ENCODE measurements at regions not wholly inside any gene's neighbourhood (a gene's known extent, or its start where the extent isn't known, plus 50 kb on each side); places are given as distances from the start of the nearest gene placed in this dataset.
"Not testable (repeated sequence)": the region's sequence is repeated elsewhere in the genome, so short reads cannot be mapped to it uniquely, and the experiment has no call there.

DNA sequence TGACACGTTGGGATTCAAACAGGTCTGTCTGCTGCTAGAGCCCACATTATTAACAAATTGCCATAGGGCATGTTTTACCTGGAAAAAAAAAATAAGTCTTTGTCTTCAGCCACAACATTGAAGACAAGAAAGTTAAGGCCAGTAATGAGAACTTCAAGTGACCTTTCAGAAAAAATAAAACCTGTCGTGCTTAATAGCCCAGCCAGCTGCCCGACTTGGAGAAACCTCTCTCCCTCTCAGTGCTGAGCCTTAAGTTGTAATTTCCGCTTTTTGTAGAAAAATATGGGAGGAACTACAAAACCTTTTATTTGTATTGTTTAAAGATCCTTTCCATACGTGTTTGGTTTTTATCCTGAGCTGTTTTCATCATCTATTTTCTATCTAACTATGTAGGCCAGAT is 454.3 kb upstream of the SLITRK6 start:
- DNase-seq (ENCODE audit: missing footprints); intact Hi-C loops (cut with DNase I); ATAC-seq: not testable (repeated sequence)

DNA sequence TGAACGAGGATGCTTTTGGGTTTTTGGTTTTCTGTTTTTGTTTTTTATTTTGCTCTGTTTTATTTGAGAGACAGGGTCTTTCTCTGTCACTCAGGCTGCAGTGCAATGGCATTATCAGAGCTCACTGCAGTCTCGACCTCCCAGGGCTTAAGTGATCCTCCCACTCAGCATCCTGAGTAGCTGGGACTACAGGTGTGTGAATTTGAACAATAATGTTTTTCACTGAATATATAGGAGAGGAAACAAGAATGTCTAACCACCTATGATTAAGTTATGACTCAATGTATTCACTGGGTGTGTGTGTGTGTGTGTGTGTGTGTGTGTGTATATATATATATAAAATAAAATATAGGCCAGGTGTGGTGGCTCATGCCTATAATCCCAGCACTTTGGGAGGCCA is 456.6 kb upstream of the SLITRK6 start:
- intact Hi-C loops (cut with DNase I); DNase-seq (ENCODE audit: missing footprints); ATAC-seq: not testable (repeated sequence)

DNA sequence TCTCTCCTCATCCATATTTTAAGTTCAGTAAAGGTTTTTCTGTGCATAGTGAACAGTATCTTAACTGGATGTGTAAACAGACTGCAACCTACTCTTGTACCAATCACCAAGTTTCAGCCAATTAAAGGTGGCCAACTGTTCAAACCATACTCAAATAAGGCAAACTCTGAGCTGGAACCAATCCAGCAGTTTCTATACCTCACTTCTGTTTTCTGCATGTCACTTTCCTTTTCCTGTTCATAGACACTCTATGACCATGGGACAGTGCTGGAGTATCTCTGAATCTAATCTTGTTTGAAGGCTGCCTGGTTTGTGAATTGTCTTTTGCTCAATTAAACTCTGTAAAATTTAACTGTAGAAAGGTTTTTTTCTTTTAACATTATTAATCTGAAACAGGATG is 470.3 kb upstream of the SLITRK6 start:
- intact Hi-C loops (cut with DNase I): no loop called here
- DNase-seq (ENCODE audit: missing footprints) (no peak), ATAC-seq (no peak)

DNA sequence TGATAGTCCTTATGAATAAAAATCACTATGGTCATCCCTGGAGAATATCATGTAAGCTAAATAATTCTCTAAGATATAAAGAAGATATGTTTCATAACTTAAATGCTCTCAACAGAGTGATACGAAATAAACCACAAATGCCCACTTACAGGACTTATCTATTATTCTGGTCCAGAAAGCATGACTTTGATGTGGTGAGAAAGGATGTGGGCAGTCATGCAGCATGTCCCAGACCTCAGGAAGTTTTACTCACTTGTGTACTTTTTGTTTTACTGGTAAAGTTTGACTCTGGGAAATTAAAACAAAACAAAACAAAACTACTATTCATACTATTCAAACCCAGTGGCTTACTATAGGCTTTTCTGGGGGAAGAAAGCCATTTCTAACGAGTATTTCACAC is 483.2 kb upstream of the SLITRK6 start:
- DNase-seq (ENCODE audit: missing footprints) (no peak), ATAC-seq (no peak)
- intact Hi-C loops (cut with DNase I): no loop called here

DNA sequence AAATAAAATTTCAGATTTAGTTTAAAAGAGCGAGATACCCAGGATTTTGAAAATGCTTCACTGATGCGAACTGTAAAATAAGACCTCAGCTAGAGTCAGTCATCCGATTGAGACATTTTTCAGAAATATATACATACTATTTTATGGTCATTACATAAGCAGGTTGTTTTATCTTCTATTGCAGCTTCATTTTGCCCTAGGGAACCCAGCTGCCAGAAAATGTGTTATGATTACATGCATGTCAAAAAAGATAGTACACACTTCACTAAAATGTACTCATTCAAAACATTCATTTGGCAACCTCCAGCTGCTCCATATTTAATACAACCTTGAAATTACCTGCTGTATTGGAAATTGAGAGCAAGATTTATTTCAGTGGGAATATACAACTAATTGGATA is 483.8 kb upstream of the SLITRK6 start:
- DNase-seq (ENCODE audit: missing footprints): no peak
- ATAC-seq: no peak
- intact Hi-C loops (cut with DNase I): no loop called here

DNA sequence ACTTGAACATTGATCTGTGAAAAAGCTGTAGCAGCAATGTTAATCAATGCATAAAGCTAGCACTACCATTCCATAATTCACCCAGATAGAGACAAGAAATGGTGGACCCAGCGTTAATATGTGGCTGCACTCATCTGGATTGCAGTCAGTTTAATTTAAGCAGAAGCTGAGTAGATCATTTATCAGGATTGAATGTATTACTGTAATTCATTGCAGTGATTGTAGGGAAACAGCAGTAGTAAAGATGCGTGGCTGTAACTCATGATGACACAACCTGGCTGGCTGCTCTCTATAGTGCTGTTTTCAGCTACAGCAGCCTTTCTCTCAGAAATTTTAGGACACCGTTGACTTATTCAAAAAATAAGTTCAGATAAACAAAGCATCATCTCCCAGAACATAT is 499.5 kb upstream of the SLITRK6 start:
- ATAC-seq (no peak), DNase-seq (ENCODE audit: missing footprints) (no peak)
- intact Hi-C loops (cut with DNase I): no loop called here

DNA sequence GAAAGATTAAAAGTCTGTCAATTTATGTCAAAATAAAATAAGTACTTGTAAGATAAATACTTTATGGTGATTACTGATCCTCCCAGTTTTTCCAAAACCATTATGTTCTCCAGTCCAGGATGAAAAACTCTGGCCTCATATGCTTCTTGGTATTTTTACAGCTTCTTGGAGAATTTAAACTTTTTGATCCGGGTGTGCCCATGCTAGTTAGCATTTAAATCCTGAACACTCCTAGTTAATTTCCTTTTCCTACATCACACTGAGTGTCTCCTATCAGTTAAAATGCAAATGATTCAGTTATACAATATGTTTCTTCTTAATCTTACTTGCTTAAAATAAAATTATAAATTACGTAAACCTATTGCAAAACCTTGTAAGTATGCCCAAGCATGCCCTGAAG is 499.9 kb upstream of the SLITRK6 start:
- ATAC-seq: no peak
- intact Hi-C loops (cut with DNase I): no loop called here

DNA sequence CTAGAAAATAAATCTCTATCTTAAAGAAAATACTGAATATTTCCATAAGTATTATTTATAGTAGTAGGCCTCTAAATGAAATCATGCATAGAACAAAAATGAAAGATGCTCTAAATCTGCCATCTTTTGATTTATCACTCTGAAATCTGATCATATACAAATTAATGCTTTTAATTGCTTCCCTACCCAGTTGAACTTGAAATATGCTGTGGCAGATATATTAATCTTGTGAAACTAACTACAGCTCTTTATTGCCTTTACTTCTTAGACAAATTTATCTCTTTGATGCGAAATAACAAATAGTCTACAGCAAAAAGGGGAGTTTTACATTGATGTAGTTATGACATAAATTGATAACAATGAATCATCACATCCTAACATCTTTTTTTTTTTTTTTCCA is 510.7 kb upstream of the SLITRK6 start:
- intact Hi-C loops (cut with DNase I): no loop called here
- ATAC-seq: no peak
- no peak for DNase-seq (ENCODE audit: missing footprints)

More for the DNA sequence above, 499.9 kb upstream of the SLITRK6 start:
- DNase-seq (ENCODE audit: missing footprints): no peak

DNA sequence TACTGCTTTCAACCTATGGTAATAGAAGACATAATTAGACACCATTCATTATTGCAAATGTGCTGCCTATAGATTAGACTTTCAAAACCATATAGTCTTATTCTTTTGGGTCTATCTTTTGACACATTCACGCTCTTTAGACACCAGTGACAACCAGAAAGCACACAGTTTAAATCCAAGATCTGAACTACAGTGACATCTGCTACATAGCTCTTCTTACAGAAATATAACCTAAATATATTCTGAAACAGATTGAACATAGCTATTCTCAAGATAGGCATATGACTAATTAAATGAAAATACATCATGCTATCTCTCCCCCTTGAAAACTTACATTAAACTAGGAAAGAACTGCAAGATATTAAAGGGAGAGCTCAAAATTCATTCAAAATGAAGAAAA is 514.2 kb upstream of the SLITRK6 start:
- ATAC-seq: no peak
- DNase-seq (ENCODE audit: missing footprints): no peak
- intact Hi-C loops (cut with DNase I): no loop called here

DNA sequence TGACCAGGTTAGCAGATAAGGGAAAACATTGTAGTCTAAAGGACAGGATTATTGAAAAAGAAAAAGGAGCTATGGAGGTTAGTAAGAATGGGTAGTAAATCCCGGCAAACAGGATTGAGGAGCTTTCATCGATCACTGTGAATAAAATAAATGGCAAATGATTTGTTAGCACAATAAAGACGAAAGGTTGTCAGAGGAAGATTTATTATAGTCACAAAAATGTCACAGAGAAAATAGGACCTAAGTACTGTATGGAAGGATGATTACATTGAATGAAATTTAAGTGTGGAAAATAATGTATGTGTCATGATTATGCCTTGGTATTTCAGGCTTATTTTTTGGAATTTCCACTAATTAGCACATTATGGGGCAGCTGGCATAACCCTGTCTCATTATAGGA is 519.2 kb upstream of the SLITRK6 start:
- no peak for ATAC-seq
- intact Hi-C loops (cut with DNase I): no loop called here
- no peak for DNase-seq (ENCODE audit: missing footprints)

DNA sequence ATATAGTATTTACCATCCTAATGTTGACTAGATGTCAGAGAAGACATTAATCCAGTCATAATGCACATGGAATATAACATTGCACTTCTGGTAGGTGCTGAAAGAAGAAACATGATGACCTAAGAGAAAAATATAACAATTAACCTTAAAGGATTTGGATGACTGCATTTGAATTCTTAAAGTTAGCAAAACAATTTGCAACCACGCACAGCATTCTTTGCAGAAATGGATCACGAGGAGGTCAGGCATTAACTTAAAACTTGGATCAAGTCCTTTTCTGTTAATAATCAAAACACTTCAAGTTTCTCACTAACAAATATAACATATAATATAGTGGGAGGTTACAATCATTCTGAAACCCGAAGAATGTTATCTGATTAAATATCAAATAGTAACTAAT is 525.0 kb upstream of the SLITRK6 start:
- intact Hi-C loops (cut with DNase I): no loop called here
- ATAC-seq: no peak
- no peak for DNase-seq (ENCODE audit: missing footprints)

DNA sequence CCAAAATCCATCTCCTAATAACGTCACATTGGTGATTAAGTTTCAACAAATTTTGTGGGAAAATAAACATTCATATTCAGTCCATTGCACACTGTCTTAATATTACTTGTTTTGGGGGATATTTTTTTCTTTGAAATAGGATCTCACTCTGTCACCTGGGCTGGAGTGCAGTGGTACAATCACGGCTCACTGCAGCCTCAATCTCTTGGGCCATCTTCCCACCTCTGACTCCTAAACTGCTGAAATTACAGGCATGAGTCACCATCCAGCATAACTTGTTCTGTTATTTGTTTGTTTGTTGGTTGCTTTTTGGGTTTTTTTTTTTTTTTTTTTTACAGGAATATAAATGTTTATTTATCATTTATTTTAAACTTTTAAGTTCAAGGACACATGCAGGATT is 556.1 kb upstream of the SLITRK6 start:
- intact Hi-C loops (cut with DNase I): no loop called here
- ATAC-seq: no peak
- no peak for DNase-seq (ENCODE audit: missing footprints)

DNA sequence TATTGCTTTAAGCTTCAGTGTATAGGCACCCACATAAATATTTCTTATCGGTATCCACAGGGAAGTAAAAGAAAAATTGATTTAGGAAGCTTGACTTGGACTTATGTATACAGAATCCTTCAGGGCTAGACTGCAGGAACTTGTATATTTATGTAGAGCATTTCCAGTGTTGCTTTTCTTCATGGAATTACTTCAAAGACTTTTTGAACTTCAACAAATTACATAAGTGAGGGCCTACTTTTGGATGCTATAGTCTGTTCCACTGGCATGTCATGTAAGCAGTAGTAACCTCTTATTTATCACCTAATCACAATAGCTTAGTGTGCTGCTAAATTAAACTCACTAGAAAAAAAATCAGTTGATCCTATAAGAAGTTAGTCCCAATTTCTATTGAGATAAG is 557.9 kb upstream of the SLITRK6 start:
- no peak for ATAC-seq
- intact Hi-C loops (cut with DNase I): no loop called here
- DNase-seq (ENCODE audit: missing footprints): no peak

DNA sequence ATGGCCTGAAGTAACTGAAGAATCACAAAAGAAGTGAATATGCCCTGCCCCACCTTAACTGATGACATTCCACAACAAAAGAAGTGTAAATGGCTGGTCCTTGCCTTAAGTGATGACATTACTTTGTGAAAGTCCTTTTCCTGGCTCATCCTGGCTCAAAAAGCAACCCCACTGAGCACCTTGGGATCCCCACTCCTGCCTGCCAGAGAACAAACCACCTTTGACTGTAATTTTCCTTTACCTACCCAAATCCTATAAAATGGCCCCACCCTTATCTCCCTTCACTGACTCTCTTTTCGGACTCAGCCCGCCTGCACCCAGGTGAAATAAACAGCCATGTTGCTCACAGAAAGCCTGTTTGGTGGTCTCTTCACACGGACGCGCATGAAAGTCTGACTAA is 564.5 kb upstream of the SLITRK6 start:
- intact Hi-C loops (cut with DNase I); ATAC-seq; DNase-seq (ENCODE audit: missing footprints): not testable (repeated sequence)

DNA sequence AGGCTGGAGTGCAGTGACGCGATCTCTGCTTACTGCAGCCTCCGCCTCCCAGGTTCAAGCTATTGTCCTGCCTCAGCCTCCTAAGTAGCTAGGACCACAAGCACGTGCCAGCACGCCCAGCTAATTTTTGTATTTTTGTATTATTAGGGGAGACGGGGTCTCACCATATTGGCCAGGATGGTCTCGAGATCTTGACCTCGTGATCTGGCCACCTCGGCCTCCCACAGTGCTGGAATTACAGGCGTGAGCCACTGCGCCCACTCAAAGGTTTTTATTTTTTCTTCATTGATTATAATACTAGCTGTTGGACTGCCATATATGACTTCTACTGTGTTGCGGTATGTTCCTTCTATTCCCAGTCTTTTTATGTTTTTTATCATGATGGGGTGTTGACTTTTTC is 569.7 kb upstream of the SLITRK6 start:
- no peak for DNase-seq (ENCODE audit: missing footprints)
- intact Hi-C loops (cut with DNase I): no loop called here
- ATAC-seq: no peak

DNA sequence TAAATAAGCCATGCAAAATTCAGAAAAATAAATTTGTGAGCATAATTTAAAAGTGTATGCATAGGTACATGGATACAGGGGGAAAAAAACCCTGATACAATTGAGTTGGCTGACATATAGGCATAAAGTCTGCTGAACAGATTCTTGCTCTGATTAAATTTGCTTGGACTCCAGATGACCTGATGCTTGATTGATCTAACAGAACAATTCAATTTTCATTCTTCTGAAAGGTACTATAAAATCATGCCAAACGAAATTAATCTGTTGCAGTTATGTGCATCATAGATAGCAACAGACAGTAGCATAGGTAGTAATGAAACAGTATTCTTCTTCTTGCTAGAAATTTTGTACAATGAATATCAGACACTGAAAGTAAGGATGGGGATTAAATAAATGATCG is 578.2 kb upstream of the SLITRK6 start:
- DNase-seq (ENCODE audit: missing footprints) (no peak), ATAC-seq (no peak)
- intact Hi-C loops (cut with DNase I): no loop called here

DNA sequence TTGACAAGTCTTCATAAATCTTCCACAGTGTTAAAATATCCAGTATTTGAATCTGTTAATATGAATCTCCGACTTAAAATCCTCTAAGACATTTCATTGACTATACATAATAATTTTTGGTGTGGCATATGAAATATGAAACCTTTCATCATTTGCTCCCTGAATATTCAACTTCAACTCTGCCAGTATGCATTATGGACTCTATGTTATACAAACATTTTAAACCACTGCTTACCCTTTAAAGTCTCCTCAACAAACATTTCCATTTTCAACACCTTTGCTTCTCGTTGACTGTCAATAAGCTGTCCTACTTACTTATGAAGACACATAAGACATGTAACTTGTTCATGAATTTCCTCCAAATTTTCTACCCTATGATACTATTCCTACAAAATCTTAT is 579.4 kb upstream of the SLITRK6 start:
- intact Hi-C loops (cut with DNase I): no loop called here
- ATAC-seq: no peak
- no peak for DNase-seq (ENCODE audit: missing footprints)

DNA sequence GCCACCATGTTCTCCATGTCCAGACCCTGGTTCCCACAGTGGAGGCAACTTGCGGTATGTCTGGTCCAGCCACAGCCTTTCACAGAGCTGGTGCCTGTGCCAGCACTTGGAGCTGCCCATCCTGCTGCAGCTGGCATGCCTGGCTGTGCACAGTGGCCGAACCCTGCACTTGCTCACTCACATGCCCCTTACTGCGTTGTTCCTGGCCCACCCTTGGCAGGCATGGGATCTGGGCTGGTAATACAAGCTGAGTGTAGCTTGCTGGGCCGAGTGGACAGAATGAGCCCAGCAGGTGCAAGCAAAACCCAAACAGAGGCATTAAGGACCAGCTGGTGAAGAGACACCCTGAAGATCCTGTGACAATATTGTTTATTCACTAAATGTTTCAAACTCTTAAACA is 583.9 kb upstream of the SLITRK6 start:
- intact Hi-C loops (cut with DNase I): no loop called here
- no peak for DNase-seq (ENCODE audit: missing footprints)
- no peak for ATAC-seq

DNA sequence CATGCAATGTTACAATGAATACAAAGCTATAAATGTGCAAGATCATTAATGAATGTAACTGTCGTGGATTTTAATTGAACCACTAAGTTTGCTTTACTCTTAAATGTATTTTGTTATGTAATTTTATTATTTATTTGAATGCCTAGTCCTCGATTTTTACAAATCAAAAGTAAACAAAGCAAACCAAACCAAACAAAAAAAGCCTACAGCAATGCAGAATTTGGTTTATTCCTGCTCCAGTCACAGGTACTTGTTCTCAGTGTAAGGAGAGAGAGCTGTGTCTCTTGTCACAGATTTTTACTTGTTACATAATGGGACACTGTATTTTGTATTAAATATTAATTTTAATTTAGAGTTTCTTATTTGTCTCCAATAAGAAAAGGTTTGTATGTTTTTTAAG is 584.3 kb upstream of the SLITRK6 start:
- no peak for ATAC-seq
- intact Hi-C loops (cut with DNase I): no loop called here
- no peak for DNase-seq (ENCODE audit: missing footprints)

DNA sequence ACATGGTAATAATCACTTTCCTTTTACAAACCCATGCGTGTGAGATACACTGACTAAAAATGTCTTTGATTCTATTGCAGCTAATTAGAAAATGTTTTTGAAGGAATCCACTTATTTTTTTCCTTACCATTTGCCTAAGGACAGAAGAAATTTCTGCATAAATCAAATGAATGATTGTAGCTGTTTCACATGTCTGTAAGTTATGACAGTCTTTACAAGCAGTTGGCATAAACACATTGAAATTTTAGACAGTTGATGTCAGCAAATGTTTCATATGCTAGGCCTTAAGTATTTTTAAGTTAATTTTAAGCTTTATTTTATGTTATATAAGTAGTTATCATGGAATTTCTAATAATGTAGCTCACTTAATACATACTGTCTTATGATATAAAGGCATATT is 598.4 kb upstream of the SLITRK6 start:
- intact Hi-C loops (cut with DNase I): no loop called here
- ATAC-seq (no peak), DNase-seq (ENCODE audit: missing footprints) (no peak)

DNA sequence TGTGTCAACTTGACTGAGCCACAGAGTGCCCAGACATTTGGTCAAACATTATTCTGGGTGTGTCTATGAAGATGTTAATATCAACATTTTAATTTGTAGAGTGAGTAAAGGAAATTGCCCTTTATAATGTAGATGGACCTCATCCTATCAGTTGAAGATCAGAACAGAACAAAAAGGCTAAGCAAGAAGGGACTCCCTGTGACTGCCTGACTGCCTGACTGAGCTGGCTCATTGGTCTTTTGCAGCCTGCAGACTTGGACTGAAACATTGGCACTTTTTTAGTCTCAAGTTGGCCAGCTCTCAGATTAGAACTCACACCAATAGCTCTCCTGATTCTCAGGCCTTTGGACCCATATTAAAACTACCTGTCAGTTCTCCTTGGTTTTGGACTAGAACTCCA is 600.4 kb upstream of the SLITRK6 start:
- DNase-seq (ENCODE audit: missing footprints) (no peak), ATAC-seq (no peak)
- intact Hi-C loops (cut with DNase I): no loop called here

DNA sequence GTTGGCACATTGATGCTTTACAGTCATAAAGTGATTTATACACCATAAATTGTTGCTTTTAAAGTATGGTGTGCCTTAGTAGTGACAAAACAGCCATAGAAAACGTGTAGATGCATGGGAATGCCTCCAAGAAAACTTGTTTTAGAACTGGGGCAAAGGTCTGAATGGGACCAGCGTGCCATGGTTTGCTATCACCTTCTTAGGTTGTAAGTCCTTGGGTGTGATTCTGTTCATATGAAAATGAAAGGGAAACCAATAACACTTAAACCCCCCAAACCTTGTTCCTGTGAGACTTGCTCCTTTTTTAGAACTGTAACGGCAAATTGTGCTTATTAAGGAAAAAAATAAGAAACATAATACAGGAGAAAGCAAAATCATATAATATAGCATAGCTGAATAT is 603.3 kb upstream of the SLITRK6 start:
- intact Hi-C loops (cut with DNase I): no loop called here
- DNase-seq (ENCODE audit: missing footprints) (no peak), ATAC-seq (no peak)

Measured in Right ventricle myocardium inferior (tissue), 1 donor.